ENCODE measurements at regions not wholly inside any gene's neighbourhood (a gene's known extent, or its start where the extent isn't known, plus 50 kb on each side); places are given as distances from the start of the nearest gene placed in this dataset.

- no peak for TF ChIP-seq CTCF (IDR thresholded peaks at IDR 0.05; ENCODE audit: borderline replicate concordance, extremely low read depth, low read length, poor library complexity, severe bottlenecking)
- TF ChIP-seq EZH2 (IDR thresholded peaks at IDR 0.05; ENCODE audit: borderline replicate concordance, low read depth, low read length, severe bottlenecking), result no peak
Measured at GRCh38 chr2:82998781-82999180, 1460.3 kb downstream of the SUCLG1 start.
